ENCODE measurements at regions not wholly inside any gene's neighbourhood (a gene's known extent, or its start where the extent isn't known, plus 50 kb on each side); places are given as distances from the start of the nearest gene placed in this dataset.

- no peak for DNase-seq (ENCODE audit: low read depth, low spot score)
These were observed 375.2 kb upstream of the TLE4 start for GRCh38 chr9:79196606-79197005.

GRCh38 chr9:79200336-79200735 is 371.4 kb upstream of the TLE4 start:
- no peak for DNase-seq (ENCODE audit: low read depth, low spot score)

GRCh38 chr9:79201636-79202035 is 370.1 kb upstream of the TLE4 start:
- no peak for DNase-seq (ENCODE audit: low read depth, low spot score)

- DNase-seq (ENCODE audit: low read depth, low spot score) = no peak
These were observed 362.9 kb upstream of the TLE4 start for GRCh38 chr9:79208791-79209396.

GRCh38 chr9:79210541-79211243 is 361.1 kb upstream of the TLE4 start:
- DNase-seq (ENCODE audit: low read depth, low spot score) = no peak

GRCh38 chr9:79213417-79214125 is 358.2 kb upstream of the TLE4 start:
- no peak for DNase-seq (ENCODE audit: low read depth, low spot score)

- DNase-seq (ENCODE audit: low read depth, low spot score) = no peak
These were observed 355.9 kb upstream of the TLE4 start for GRCh38 chr9:79215821-79216220.

GRCh38 chr9:79220251-79220650 is 351.5 kb upstream of the TLE4 start:
- DNase-seq (ENCODE audit: low read depth, low spot score) = no peak

- DNase-seq (ENCODE audit: low read depth, low spot score) = no peak
These were observed 351.1 kb upstream of the TLE4 start for GRCh38 chr9:79220666-79221065.

- no peak for DNase-seq (ENCODE audit: low read depth, low spot score)
These were observed 350.7 kb upstream of the TLE4 start for GRCh38 chr9:79221084-79221483.

- DNase-seq (ENCODE audit: low read depth, low spot score) = no peak
These were observed 349.3 kb upstream of the TLE4 start for GRCh38 chr9:79222483-79222882.

- DNase-seq (ENCODE audit: low read depth, low spot score) = peak; percentile 28
These were observed 346.9 kb upstream of the TLE4 start for GRCh38 chr9:79224672-79225433.

- no peak for DNase-seq (ENCODE audit: low read depth, low spot score)
These were observed 338.2 kb upstream of the TLE4 start for GRCh38 chr9:79233542-79233941.

- no peak for DNase-seq (ENCODE audit: low read depth, low spot score)
These were observed 335.3 kb upstream of the TLE4 start for GRCh38 chr9:79236466-79236865.

- DNase-seq (ENCODE audit: low read depth, low spot score) = no peak
These were observed 333.9 kb upstream of the TLE4 start for GRCh38 chr9:79237861-79238260.

- DNase-seq (ENCODE audit: low read depth, low spot score) = no peak
These were observed 331.0 kb upstream of the TLE4 start for GRCh38 chr9:79240774-79241173.

- no peak for DNase-seq (ENCODE audit: low read depth, low spot score)
These were observed 329.3 kb upstream of the TLE4 start for GRCh38 chr9:79242489-79242888.

GRCh38 chr9:79246170-79246569 is 325.6 kb upstream of the TLE4 start:
- no peak for DNase-seq (ENCODE audit: low read depth, low spot score)

- DNase-seq (ENCODE audit: low read depth, low spot score) = no peak
These were observed 324.7 kb upstream of the TLE4 start for GRCh38 chr9:79247021-79247420.

GRCh38 chr9:79250806-79251205 is 321.0 kb upstream of the TLE4 start:
- no peak for DNase-seq (ENCODE audit: low read depth, low spot score)

GRCh38 chr9:79254900-79255650 is 316.7 kb upstream of the TLE4 start:
- DNase-seq (ENCODE audit: low read depth, low spot score) = no peak
